ENCODE measurements at regions not wholly inside any gene's neighbourhood (a gene's known extent, or its start where the extent isn't known, plus 50 kb on each side); places are given as distances from the start of the nearest gene placed in this dataset.

DNA sequence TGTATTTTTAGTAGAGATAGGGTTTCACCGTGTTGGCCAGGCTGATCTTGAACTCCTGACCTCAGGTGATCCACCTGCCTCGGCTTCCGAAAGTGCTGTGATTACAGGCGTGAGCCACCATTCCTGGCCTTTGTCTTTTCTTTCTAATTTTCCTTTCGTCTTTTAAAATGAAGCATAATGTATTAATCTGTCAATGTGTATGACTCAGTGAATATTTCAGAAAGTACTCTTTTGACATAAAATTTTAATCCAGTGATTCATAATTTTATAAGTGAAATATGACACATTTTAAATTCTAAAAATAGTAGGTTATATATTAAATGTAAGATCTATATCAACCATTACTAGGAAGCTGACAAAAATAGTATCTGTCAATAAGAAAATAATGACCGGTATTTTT lies 1059.0 kb upstream of the PRMT6 start:
- DNase-seq, result no peak

DNA sequence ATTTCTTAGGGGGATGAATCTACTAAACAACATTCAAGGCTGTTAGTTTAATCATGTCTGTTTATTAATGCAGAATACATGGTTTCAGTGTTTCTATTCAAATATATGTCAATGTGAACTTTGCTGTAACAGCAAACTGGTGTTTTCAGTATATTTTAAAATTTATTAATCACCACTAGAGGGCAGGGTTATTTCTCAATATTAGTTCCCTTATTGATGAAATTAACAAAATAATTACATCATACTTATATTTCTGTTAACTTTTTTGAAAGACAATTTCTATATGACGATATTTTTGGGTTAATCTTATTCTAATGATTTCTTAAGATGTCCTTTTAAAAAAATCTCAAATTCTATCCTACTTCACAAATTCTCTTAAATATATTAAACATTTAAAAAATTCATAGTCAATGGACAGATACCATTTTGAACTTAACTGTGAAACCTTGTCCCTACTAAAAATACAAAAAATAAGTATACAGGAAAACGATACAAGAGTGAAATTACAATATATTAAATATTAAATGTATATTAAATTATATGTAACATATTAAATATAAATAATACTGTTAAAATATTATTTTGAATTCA lies 1034.1 kb upstream of the PRMT6 start:
- no peak for DNase-seq

DNA sequence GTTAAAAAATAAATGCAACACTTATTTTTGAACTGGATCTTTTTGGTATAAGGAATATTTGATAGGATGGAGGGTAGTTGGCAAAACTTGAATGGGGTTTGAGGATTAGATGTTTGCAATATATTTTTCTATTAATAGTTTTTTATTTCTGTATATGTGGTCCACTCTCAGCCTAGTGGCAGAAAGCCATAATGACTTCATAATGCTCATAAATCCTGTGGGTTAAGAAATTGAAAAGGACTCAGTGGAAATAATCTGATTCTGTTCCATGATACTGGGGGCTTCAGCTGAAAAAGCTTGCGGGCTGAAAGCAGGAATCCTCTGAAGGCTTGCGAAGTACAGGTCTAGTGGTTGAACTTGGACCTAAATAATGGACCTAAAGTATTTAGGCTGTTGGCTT lies 1028.6 kb upstream of the PRMT6 start:
- no peak for DNase-seq

DNA sequence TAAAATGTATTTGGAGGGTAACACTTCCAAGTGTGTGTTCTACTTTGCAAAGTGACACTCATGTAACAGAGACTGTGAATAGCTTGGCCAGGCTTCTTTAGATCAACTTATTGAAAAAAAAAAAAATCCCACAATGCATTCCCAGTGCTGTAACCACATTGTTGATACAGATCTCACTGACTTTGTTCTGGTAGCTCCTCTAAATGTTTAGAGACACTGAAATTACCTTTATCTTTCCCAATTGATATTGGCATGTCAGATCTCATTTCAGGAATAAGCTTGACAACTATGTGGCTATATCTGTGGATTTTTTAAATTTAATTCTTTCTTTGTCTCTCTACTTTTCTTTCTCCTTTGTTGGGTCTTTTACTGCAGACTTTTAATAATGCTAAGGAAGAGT lies 1018.9 kb upstream of the PRMT6 start:
- no peak for DNase-seq

DNA sequence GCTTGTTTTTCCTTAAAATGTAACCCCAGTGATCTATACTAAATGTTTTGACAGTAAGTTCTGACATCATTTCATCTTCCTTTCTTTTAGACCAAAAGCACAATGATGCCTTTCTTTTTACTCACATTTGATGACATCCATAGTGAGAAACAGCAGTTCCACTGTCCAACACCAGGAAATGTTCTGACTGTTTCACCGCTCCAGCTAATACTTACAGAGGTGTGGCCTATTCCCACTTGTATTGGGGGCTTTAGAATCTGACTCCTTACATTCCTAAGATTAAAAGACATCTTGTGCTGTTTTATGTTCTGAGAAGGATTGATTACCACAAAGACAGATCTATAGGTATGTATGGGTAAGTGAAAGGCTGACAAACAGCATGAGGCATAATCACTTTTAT lies 1018.2 kb upstream of the PRMT6 start:
- DNase-seq, result no peak

DNA sequence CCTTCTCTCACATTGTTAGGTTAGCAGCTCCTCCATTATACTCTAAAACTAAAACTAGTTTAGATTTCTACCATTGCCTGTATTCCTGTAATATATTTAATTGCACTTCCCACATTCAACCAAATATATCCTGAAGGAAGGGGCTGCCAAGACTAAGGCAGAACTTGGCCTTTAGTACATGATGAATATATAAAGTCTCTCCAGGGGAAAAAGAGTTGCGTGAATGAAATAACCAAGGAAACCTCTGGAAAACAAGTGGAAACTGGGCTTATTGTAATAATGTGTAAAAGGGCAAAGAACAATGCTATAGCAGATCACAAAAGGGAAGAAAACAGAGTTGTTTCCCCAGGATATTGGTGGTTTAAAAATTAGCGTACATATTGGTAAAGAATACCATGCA lies 1012.5 kb upstream of the PRMT6 start:
- DNase-seq, result no peak

DNA sequence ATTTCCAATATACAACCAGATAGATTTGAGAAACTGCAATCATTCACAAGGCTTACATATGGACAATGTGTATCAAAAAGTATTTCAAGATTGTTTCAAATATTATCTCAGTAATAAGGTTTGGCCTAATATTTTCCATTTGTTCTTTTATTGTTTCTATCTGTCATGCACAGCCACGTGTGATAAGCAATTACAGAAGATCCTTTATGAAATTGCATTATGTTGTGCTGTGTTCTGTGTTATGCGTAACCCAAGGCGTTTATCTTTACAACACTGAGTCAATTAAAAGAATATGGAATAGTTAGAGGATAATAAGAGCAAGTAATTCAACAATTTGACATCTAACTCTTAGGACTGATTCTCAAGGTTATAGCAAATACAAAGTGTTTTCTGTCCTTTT lies 1009.3 kb upstream of the PRMT6 start:
- no peak for DNase-seq

DNA sequence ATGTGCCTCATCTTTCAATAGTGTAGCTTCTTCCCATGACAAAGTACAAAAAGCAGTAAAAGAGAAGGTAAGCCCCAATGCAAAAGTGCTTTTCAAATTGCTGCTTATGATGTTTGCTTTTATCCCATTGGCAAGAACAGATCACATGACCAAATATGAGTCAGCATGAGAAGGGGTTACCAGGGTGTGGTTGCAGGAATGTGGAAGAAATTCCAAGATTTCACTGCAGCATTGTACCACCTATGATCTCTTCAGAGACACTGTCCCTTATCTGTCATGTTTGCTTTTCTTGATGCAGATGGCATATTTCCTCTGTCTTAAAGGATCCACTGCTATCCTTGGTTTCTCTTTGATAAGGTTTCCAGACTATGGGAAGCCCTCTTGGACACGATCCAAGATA lies 1006.9 kb upstream of the PRMT6 start:
- no peak for DNase-seq

DNA sequence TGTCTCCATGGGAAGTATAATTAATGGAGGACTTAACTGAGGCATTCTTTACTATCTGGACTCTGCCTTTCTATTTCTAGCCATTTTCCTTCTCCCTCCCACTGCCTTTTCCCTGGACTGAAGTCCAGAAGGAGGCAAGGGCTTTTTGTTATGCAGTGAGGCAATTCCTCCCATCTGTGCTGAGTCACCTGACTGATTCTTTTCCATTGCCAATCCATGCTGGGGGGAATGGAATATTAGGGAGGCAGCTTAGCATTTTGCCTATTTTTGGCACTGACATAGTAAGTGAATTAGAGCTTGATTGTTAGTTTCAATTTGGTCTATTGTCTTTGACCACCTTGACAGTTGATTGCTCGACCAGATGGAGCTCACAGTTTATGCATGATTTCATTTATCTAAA lies 1000.6 kb upstream of the PRMT6 start:
- DNase-seq, result no peak

DNA sequence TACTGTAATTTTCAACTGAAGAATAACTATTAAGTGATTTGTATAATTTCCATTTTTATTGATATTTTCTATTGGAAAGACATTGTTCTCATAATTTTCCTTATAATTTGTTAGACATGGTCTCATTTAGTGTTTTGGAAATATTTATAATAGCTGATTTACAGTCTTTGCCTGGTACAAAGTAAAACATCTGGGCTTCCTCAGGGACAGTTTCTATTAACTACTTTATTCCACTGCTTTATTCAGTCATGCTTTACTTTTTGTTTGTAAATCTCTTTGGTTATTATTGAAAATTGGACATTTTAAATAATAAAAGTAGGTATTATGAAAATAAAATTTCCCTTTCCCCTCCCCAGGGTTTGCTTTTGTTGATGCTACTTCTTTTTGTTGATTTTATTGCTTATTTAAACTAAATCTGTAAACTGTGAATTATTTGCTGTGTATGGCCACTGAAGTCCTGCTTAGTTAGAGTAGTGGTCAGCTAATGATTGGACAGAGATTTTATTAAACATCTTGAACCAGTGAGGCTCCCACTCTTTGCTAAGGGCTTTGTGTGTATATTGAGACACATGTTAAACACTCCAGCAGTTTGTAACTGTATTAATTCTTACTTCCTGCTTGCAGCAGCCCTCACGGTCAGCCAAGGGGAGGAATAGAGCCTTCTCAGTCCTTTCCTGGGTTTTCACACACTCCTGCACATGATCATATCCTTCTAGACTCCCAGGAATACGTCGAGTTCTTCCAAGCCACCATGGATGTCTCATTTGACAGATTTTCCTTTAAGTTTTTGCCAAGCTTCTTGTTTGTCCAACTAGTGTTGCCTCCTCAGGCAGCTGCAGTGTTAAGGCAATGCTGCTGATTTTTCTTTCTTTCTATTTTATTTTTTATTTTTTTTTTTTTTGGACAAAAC lies 994.6 kb upstream of the PRMT6 start:
- peak; percentile 14 for DNase-seq

DNA sequence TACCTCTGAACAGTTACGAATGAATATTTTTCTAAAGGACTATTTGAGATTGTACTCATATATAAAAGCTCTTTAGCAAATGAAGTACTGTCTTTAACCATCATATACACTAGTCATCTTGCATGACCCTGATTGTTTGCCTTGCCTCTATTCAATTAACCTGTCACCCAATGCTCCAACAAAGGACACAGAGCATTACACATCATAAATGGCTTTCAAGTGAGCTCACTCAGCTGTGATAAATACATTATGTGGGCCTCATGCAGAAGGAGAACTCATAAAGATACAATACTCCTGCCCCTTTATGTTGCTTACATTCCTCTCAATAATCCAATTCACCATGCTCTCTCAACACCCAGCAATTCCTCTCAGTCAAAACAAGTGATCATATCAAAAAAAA lies 993.0 kb upstream of the PRMT6 start:
- DNase-seq, result peak; percentile 84

DNA sequence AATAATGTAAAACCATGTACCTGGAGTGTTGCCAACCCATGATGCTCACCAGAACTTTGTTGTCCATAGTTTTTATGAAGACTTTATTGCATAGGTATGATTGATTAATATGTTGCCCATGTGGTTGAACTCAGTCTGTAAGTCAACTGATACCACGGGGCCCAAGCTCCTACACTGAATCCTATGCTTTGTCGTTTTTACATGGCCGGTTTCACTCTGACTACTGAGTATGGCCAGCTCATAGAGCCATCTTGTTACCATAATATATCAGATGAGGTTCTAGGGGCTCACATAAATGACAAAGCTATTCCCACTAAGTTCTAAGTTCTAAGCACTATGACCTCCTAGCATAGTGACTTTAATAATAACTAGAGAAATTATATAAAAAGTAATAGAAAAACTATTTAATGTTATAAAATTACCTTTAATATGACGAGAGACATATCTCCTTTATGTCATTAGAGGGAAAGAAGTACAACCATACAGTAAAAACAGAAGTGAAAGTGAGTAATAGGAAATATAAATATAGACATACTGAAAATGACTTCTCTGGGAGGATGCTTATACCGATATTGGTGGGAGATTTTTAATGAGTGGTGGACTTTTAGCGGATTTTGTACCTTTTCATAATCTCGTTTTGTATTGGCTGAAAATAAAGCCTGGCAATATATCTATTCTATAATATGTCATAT lies 983.4 kb upstream of the PRMT6 start:
- DNase-seq, result no peak

DNA sequence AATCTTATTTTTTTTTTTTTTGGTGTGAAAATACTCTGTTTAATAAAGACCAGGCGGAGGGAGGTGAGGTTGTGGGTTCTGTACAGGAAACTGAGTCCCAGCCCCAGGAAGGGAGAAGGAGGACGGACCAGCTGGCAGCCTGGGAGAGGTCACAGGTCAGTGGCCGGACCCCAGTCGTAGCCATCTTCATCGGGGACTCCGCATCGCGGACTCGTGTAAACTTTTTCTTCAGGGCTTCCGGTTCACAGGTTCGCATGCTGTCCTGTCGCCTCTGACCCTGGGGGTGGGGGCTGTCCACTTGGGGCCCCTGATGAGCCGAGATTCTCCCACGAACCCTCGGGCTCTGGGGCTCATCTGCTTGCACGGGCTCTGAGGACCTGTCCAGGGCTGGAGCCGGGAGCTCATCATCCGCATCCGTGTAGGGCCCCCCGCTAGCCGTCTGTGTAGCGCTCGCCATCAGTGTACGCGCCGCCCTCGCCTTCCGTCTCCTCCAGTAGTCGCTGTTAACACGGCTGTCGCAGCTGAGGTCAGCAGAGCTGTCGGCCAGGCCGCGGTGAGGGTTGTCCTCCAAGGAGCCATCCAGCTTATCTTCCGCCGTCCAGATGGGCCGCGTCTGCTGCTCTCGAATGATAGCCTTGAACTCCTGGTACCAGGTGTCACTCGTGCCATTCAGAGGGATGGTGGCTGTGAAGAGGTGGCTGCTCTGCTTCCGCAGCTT lies 975.7 kb upstream of the PRMT6 start:
- DNase-seq, result no peak

DNA sequence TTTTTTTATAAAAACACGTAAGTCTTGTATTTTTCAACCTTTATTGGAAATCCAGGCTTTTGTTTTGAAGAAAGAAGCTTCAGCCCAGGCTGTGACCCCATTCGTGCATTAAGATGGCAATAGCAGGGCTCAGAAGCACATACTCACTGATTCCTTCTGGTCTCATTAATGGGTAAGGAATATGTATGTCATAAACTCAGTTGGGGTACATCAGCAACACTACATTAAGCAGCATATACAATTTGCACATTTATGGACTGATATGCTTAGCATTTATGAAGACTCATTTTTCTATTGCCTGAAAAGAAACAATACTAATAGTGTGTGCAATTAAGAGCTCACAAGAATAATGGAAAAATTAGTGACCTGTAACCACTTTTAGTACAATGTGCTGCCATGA lies 945.4 kb upstream of the PRMT6 start:
- DNase-seq, result no peak

DNA sequence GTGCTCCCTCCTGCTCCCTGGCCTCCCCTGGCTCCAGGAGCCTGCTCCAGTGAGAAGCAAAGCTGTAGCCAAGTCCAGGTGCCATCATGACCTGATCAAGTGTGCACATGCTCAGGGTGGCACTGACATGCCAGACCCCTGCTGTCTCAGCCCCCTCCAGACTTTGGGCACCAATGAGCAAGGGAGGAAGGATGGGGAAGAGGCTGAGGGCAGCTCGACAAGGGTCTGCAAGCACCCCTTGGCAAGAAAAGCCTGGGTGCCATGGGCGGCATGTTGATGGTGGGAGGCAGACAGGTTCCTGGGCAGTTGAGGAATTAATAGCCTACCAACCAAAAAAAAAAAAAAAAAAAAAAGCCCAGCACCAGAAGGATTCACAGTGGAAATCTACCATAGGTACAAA lies 942.6 kb upstream of the PRMT6 start:
- DNase-seq, result no peak

DNA sequence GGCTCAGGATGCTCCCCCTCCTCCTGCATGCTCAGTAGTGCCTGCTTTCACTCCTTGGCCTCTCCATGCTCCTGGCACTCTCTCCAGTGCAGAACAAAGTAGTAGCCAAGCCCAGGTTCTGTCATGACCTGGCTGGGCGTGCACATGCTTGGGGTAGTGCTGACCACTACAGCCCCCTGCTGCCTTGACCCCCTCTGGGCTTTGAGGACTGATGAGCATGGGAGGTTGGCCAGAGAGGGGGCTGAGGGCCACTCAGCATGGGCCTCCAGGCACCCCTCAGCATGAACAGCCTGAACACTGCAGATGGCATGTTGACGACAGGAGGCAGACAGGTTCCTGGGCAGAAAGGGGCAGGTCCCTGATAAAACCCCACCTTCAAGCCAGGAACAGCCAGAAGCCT lies 935.7 kb upstream of the PRMT6 start:
- no peak for DNase-seq

DNA sequence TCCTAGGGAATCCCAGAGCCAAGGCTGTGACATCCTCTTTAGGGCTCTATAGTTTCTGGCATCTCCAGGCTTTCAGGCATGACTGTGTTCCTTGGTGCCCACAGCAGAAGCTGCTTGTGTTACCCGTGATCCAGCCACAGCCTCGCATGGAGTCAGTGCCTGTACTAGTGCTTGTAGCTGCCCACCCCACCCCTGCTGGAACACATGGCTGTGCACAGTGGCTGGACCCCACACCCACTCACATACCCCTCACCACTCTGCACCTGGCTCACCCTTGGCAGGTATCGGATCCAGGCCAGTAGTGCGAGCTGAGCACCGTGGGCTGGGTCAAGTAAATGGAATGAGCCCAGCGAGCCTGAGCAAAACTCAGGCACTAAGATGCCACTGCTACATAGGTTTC lies 934.7 kb upstream of the PRMT6 start:
- DNase-seq, result no peak

DNA sequence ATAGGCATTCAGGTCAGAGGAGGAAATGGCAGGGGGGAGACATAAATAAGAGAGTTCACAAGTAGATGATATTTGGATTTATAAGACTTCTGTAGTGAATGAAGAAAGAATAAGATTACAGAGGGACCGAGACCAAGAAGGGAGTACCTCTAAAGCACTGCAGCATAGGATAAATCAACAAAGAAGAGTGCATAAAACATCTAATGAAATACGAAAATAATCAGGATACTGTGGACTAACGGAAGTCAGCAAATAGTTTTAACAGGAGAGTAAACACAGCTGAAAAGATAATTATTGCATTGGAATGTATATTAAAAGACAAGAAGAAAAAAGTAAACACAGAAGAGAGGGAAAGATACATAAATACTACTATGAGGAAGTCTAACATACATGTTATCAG lies 921.9 kb upstream of the PRMT6 start:
- no peak for DNase-seq

DNA sequence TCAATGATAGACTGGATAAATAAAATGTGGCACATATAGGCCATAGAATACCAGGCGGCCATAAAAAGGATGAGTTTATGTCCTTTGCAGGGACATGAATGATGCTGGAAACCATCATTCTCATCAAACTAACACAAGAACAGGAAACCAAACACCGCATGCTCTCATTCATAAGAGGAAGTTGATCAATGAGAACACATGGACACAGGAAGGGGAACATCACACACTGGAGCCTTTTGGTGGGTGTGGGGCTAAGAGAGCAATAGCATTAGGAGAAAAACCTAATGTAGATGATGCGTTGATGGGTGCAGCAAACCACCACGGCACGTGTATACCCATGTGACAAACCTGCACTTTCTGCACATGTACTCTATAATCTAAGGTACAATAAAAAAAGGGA lies 883.4 kb upstream of the PRMT6 start:
- DNase-seq, result no peak

DNA sequence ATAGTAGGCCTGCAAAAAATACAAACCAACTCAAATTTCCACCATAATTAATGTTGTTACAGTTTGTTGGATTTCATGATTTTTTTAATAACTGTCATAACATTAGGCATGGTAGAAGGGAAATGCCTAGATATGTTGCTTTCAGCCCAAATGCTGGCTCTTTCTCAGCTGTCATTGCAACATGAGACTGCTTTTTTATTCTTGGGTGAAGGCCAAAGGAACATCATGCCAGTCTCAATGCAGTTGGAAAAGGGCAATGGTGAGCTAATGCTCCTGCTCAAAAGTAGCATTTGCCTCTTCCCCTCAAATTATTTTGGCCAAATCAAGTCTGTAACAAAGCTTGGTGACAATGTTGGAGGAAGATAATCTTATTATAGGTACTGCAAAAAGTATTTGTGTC lies 877.7 kb upstream of the PRMT6 start:
- no peak for DNase-seq

DNA sequence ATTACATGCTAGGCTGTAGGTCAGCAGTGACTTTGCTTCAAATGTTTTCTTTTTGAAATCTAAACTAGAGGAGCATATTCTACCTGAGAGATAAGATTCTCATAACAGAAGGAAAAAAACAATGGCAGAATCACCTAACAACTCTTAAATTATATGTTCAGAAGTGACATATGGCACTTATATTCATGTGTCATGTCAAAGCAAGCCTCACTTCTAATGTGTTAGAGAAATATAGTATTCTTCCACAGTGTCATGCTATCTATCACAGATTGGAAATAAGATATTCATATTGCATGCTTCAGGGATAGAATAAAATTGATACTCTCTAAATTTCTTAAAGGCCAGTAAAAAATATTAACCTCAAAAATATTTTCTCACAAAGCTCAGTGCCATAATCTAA lies 874.6 kb upstream of the PRMT6 start:
- DNase-seq, result no peak

DNA sequence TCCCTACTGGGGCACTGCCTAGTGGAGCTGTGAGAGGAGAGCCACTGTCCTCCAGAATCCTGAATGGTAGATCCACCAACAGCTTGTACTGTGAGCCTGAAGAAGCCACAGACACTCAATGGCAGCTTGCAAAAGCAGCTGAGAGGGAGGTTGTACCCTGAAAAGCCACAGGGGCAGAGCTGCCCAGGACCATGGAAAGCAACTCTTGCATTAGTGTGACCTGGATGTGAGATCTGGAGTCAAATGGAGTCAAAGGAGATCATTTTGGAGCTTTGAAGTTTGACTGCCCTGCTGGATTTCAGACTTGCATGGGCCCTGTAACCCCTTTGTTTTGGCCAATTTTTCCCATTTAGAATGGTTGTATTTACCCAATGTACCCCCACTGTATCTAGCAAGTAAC lies 871.4 kb upstream of the PRMT6 start:
- DNase-seq, result no peak

DNA sequence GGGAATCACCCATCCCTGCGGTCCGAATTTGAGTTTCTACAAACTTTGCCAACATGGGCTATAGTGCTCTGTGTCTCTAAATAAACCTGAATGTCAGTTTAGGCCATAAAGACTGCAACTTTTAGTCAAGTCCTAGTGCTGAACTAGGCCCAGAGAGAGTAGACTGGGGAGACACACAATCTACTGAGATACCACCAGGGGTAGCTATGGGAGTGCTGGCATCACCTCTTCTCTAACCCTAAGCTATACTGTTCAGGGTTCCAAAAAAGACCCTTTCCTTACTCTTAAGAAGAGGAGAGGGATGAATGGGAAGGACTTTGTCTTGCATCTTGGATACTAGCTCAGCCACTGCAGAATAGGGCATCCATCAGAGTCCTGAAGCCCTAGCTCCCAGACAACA lies 866.7 kb upstream of the PRMT6 start:
- no peak for DNase-seq

DNA sequence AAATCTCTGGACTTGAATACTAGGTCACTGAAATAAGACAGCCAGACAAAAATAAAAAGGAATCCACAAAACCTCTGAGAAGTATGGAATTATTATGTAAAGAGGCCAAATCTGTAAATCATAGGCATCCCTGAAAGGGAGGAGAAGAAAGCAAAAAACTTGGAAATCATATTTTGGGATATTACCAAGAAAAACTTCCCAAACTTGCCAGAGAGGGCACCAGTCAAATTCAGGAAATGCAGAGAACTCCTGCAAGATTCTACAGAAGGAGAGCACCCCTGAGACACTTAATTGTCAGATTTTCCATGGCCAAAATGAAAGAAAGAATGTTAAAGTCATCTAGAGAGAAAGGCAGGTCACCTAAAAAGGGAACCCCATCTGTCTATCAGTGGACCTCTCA lies 862.3 kb upstream of the PRMT6 start:
- DNase-seq, result no peak

All from NCI-H2029 (cell line).